Stimulated activated CD4-positive, alpha-beta T cell treated with anti-CD3 and anti-CD28 coated beads, Interleukin-1b, Interleukin-23, amount 100 ng/mL, for 4 hours (primary cell): ENCODE measurements at regions not wholly inside any gene's neighbourhood (a gene's known extent, or its start where the extent isn't known, plus 50 kb on each side); places are given as distances from the start of the nearest gene placed in this dataset.
"Not testable (repeated sequence)": the region's sequence is repeated elsewhere in the genome, so short reads cannot be mapped to it uniquely, and the experiment has no call there.

Experiments
- DNase-seq, 2 donors: peaks; one replicate each; pipeline ENCODE4 v3.0.0-alpha.2; 2020; ENCODE audit warnings: low read depth in 2 of 2

- no peak for DNase-seq
Observed at GRCh38 chr6:144767051-144767450, 481.9 kb downstream of the UTRN start.

- DNase-seq = no peak
Observed at GRCh38 chr6:144768551-144769075, 483.5 kb downstream of the UTRN start.

- no peak for DNase-seq
Observed at GRCh38 chr6:144769142-144769541, 484.0 kb downstream of the UTRN start.

- DNase-seq = no peak
Observed at GRCh38 chr6:144776031-144776819, 491.1 kb downstream of the UTRN start.

- DNase-seq = no peak
Observed at GRCh38 chr6:144777249-144777648, 492.1 kb downstream of the UTRN start.

GRCh38 chr6:144778056-144778455 lies 492.9 kb downstream of the UTRN start:
- no peak for DNase-seq

GRCh38 chr6:144778773-144779492 lies 493.8 kb downstream of the UTRN start:
- no peak for DNase-seq

GRCh38 chr6:144781836-144782235 lies 496.7 kb downstream of the UTRN start:
- DNase-seq = no peak

GRCh38 chr6:144782634-144783033 lies 497.5 kb downstream of the UTRN start:
- no peak for DNase-seq

GRCh38 chr6:144785056-144785455 lies 499.9 kb downstream of the UTRN start:
- no peak for DNase-seq

GRCh38 chr6:144786825-144787224 lies 501.7 kb downstream of the UTRN start:
- no peak for DNase-seq

GRCh38 chr6:144793744-144794143 lies 508.6 kb downstream of the UTRN start:
- DNase-seq = no peak

- DNase-seq = not testable (repeated sequence)
Observed at GRCh38 chr6:144795022-144795421, 509.9 kb downstream of the UTRN start.

- DNase-seq = no peak
Observed at GRCh38 chr6:144796070-144796469, 510.9 kb downstream of the UTRN start.

GRCh38 chr6:144797881-144798589 lies 512.9 kb downstream of the UTRN start:
- DNase-seq = no peak

- DNase-seq = no peak
Observed at GRCh38 chr6:144804246-144804790, 519.2 kb downstream of the UTRN start.

- DNase-seq = no peak
Observed at GRCh38 chr6:144805049-144805448, 519.9 kb downstream of the UTRN start.

- DNase-seq = no peak
Observed at GRCh38 chr6:144806222-144806621, 521.1 kb downstream of the UTRN start.

- DNase-seq = no peak
Observed at GRCh38 chr6:144809120-144809519, 524.0 kb downstream of the UTRN start.

- DNase-seq = no peak
Observed at GRCh38 chr6:144809969-144810368, 524.8 kb downstream of the UTRN start.

GRCh38 chr6:144811140-144811539 lies 526.0 kb downstream of the UTRN start:
- DNase-seq = no peak

- no peak for DNase-seq
Observed at GRCh38 chr6:144816936-144817335, 531.8 kb downstream of the UTRN start.
